Dermis blood vessel endothelial cell (primary cell): ENCODE measurements at regions not wholly inside any gene's neighbourhood (a gene's known extent, or its start where the extent isn't known, plus 50 kb on each side); places are given as distances from the start of the nearest gene placed in this dataset.

ENCODE experiments used
- DNase-seq: peaks from one replicate; pipeline ENCODE4 v3.0.0; 2010

GRCh38 chr12:20274008-20274407, 94.3 kb upstream of the PDE3A start:
- no peak for DNase-seq

- DNase-seq, result no peak
These were observed 90.1 kb upstream of the PDE3A start for GRCh38 chr12:20278276-20278675.

- peak; percentile 7 for DNase-seq
These were observed 87.8 kb upstream of the PDE3A start for GRCh38 chr12:20280515-20280914.

- DNase-seq, result no peak
These were observed 85.9 kb upstream of the PDE3A start for GRCh38 chr12:20282401-20282800.

GRCh38 chr12:20283482-20283881, 84.9 kb upstream of the PDE3A start:
- no peak for DNase-seq

GRCh38 chr12:20289520-20289919, 78.8 kb upstream of the PDE3A start:
- DNase-seq, result no peak

- DNase-seq, result no peak
These were observed 67.9 kb upstream of the PDE3A start for GRCh38 chr12:20300457-20300856.

- peak; percentile 17 for DNase-seq
These were observed 62.9 kb upstream of the PDE3A start for GRCh38 chr12:20305470-20305869.

GRCh38 chr12:20309504-20310148, 58.7 kb upstream of the PDE3A start:
- DNase-seq, result no peak

- DNase-seq, result no peak
These were observed 54.0 kb upstream of the PDE3A start for GRCh38 chr12:20314328-20314727.

- DNase-seq, result no peak
These were observed 50.8 kb upstream of the PDE3A start for GRCh38 chr12:20317554-20317953.
